Stimulated activated CD4-positive, alpha-beta T cell treated with anti-CD3 and anti-CD28 coated beads, TNF-alpha, amount 100 ng/mL, for 4 hours (primary cell): ENCODE measurements at regions not wholly inside any gene's neighbourhood (a gene's known extent, or its start where the extent isn't known, plus 50 kb on each side); places are given as distances from the start of the nearest gene placed in this dataset.
"Not testable (repeated sequence)": the region's sequence is repeated elsewhere in the genome, so short reads cannot be mapped to it uniquely, and the experiment has no call there.

Source experiments
- DNase-seq, 3 experiments: peaks; one replicate each; pipeline ENCODE4 v3.0.0-alpha.2; 2020; ENCODE audit warnings: low read depth in 3 of 3

DNA sequence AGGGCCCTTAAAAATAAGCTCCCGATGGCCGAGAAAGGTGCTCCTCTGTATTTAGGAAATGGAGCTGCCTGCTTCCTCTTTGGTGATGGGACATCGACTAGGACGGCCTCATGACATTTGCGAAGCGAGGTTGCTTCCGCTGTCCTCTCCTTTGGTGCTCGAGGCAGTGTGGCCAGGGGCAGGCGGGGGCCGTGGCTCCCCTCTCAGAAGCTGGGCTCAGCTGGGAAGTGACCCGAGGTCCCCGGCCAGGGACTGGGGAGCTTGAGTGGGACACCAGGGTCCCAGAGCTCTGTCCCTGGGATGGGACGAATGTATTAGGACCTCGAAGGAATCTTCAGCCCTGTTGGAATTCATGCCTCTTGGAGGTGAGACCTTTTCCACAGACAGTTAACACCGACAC is 151.1 kb downstream of the CTTN start:
- DNase-seq: no peak

DNA sequence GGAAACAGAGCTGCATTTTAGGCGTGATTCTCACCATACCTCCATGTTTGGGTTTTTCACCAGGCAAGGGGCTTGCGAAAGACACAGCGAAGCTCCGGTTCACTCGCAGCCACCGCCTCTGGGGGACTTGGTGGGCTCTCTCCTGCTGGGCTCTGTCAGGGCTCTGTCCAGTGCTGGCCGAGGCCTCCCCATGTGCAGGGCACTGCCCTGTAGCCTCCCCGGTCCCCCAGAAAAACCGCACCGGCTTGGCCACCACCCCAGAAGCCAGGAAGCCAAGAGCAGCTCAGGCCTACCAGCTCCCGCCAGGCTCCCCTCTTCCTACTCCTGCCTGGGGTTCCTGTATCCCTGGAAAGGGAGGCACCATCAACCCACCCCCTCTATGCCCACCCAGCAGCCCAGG is 151.5 kb downstream of the CTTN start:
- no peak for DNase-seq

- DNase-seq: no peak
Measured at GRCh38 chr11:70550456-70551195, 152.3 kb downstream of the CTTN start.

DNA sequence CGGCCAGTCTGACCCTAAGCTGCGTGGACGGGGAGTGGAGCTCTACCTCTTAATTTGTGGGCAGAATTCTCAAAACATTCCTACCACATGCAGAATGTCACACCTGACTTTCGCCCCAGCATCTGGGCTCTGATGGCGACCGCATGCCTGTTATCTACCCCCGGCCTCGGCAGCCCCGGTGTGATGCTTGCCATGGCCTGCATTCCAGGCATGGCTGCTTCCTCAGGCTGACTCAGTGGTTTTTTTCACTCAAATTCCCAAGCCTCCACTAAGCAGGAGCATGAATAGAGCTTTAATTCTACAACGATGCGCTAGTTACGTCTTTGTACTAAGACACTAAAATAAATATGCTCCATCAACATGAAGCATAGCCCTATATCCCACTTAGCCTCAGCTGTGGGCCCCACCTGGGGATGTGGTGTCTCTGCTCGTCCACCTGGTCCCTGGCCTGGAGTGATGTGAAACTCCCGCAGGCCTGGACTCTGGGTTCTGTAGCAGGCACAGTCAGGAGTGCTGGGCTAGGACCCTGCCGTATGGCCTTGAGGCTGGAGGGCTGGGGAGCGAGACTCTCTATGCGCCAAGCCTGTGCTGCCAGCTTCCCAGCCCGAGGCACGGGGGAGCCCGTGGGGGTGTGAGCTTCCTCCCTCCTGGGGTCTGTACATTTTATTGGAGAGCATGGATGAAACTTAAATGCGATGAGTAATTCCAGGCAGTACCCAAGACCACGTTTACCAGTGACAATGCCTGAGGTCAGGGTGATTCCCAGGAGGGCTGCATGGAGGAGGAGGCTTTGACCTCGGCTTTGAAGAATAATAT is 153.2 kb downstream of the CTTN start:
- no peak for DNase-seq

- DNase-seq: no peak
Measured at GRCh38 chr11:70552167-70553150, 154.1 kb downstream of the CTTN start.

- no peak for DNase-seq
Measured at GRCh38 chr11:70555078-70555477, 156.7 kb downstream of the CTTN start.

- no peak for DNase-seq
Measured at GRCh38 chr11:70556884-70557741, 158.8 kb downstream of the CTTN start.

DNA sequence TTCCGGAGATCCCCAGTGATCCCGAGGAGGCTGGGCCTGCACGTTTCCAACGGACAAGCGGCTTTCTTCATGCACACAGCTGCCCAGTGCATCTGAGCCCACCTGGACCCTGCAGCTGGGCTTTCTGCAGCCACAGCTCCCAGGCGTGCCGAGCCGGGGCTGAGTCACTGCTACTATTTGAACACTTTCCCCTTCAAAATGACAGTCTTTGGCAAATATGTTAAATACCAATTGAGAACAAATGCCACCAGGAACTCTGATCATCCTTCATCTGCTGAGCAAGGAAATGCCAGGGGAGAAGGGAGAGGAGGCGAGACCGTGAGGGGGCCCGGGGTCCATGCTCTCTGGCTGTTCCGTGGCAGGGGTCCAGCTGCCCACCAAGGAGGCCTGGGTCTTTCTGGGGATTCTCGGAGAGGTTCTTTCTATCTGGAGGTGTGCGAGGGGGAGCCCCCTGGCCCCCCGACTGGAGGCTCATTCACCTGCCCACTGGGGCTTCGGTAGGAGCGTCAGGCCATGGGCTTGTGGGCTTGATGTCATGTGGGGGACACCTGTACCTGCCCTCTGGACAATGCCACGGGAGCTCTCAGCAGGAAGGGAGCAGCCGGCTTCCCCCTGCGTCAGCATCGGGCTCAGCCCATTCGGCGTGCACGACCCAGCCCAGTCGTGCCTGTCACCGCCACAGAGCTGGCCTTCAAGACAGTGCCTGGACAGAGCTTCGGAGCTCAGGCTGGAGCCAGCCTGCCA is 159.6 kb downstream of the CTTN start:
- DNase-seq: no peak

DNA sequence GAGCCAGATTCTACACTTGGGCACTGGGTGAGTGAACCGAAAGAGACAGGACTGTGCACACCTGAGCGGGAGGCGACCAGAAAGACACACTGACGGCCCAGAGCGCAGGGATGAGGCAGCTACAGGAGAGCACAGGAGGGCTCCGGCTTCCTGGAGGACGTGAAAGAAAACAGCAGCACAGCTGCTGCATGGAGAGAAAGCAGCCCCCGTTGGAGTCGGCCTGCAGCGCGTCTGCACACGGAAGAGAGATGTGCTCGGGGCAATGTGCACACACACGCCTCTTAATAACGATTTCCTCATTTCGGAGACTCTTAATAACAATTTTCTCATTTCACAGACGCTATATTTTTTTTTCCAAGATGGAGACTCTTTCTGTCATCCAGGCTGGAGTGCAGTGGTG is 160.4 kb downstream of the CTTN start:
- DNase-seq: no peak

GRCh38 chr11:70559516-70559915 is 161.2 kb downstream of the CTTN start:
- no peak for DNase-seq

- DNase-seq: not testable (repeated sequence)
Measured at GRCh38 chr11:70560621-70561020, 162.3 kb downstream of the CTTN start.

DNA sequence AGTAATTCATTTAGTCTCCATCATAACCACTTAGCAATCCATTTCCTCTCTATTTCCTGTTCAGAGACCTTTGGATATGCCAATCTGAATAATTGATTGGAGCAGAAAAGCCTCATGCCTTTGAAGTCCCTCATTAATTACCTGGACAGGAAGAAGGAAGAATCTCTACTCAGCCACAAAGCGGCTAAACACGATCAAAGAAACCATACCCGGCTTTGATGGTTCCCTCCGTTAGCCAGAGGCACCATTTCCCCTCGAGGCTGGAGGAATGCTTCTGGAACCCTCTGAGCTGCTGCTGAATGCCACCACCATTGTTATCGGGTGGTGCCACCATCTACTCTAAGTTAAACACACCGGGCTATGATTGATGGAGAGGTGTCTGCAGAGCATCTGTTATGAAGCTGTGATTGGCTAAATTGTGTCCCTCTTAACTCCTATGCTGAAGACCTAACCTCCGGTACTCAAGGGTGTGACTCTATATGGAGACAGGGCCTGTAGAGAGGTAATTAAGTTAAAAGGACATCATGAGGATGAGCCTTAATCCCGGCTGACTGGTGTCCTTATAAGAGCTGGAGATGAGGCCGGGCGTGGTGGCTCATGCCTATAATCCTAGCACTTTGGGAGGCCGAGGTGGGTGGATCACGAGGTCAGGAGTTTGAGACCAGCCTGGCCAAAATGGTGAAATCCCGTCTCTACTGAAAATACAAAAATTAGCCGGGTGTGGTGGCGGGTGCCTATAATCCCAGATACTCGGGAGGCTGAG is 168.6 kb downstream of the CTTN start:
- DNase-seq: no peak

DNA sequence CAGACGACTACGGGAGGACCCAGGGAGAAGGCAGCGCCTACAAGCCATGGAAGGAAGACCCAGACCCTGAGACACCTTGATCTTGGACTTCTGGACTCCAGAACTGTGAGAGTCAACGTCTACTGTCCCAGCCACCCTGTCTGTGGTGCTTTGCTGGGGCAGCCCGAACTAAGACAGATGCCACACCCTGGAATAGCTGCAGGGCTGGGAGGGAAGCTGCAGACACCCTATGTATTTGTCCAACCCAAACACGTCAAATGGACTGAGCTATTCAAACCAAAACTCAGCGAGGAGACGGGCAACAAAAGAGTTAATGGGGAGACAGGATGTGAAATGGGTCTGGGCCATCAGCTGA is 169.3 kb downstream of the CTTN start:
- DNase-seq: no peak

GRCh38 chr11:70568035-70568813 is 169.9 kb downstream of the CTTN start:
- no peak for DNase-seq

DNA sequence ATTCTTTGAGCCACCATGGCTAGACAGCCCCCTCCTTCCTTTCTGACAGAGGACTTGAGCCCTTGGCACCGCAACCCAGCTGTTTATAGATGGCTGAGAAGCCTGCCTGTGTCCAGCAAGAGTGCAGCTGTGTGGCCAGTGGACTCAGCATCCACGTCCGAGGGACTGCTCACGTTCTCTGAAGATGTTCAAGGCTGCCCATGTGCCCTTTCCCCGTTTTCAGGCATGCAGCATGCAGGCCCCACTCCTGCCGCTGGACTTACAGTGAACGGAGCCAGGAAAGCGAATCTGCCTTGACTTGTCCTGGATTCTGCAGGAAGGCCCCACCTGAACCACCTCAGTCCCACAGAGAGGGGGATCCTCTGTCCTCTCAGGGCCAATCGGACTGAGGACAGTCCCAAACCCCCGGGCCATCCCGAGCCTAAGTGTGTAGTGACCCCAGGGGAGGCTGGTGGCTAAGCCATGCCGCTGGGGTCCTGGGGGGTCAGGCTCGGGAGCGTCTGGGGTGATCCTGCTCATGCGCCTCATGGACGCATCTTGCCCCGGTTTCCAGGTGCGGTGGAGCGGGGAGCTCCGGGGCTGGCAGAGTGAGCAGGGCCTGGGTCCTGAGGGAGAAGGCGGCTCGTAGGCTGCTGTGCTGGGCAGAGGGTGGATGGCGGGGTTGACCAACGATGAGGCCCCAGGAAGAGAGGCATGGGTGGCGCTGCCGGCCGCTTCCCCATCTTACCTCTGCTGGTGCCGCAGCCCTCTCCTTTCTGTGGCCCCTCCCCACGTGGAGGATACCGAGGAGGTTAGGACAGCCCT is 170.7 kb downstream of the CTTN start:
- DNase-seq: no peak

DNA sequence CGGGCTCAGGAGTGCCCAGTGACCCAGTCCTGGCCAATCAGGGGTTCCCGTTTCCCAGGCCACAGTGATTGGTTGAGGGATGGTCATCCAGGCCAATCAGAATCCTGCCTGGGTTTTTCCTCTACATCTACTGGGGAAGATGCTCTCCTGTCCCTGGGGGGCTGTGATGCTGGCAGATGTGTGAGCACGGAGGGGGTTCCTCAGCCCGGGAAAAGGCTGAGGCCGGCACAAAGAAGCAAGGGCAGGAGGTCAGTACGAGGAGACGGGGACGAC is 171.2 kb downstream of the CTTN start:
- no peak for DNase-seq

- no peak for DNase-seq
Measured at GRCh38 chr11:70569996-70570692, 171.8 kb downstream of the CTTN start.
